ENCODE measurements at regions not wholly inside any gene's neighbourhood (a gene's known extent, or its start where the extent isn't known, plus 50 kb on each side); places are given as distances from the start of the nearest gene placed in this dataset.

- H3K4me3 ChIP-seq, result no peak overlapping the region
- intact Hi-C loops (cut with DNase I; ENCODE audit: low total_unique reads), result no loop called here
- no peaks in the 10 kb centered on the region for H3K9me3 ChIP-seq
- WGBS, 5 donors, result 81 to 96% (median 84%) methylated on average over 3 of the region's 3 CpGs
- H3K27ac ChIP-seq, result no peak overlapping the region
- DNase-seq, result no peak
- TF ChIP-seq CTCF (IDR thresholded peaks at IDR 0.05 in 8 of 11, conservative IDR thresholded peaks at IDR 0.05 in 3 of 11) (no peak), POLR2AphosphoS5 (IDR thresholded peaks at IDR 0.05) (no peak), POLR2A (IDR thresholded peaks at IDR 0.05) (no peak)
- H3K4me1 ChIP-seq, result peaks cover 0 to 4% (median 0%) of the 10 kb centered on the region in 6 donors
- no peaks in the 10 kb centered on the region for H3K36me3 ChIP-seq
- peaks cover 0 to 8% (median 0%) of the 10 kb centered on the region in 7 donors for H3K27me3 ChIP-seq (replicated peaks in 1 of 7)
Measured at GRCh38 chr1:112805155-112805853, 90.2 kb upstream of the PPM1J start.

- Histone ChIP-seq H3K4me1 (peaks cover 0 to under 1% (median 0%) of the 10 kb centered on the region in 6 donors), H3K4me3 (no peak overlapping the region), H3K27ac (no peak overlapping the region), H3K27me3 (replicated peaks in 1 of 7) (peaks cover 0 to 8% (median 0%) of the 10 kb centered on the region in 7 donors), H3K9me3 (no peaks in the 10 kb centered on the region), H3K36me3 (no peaks in the 10 kb centered on the region)
- intact Hi-C loops (cut with DNase I; ENCODE audit: low total_unique reads), result loop anchor here (5.0 kb wide), 1 partner anchor 87 kb away; the partner anchor contains the start of gene PPM1J
- 42 to 50% (median 49%) methylated on average over 8 to 10 of the region's 10 CpGs for WGBS, 5 donors
- peak; percentile 86 for DNase-seq
- TF ChIP-seq POLR2A (IDR thresholded peaks at IDR 0.05) (no peak), CTCF (IDR thresholded peaks at IDR 0.05 in 8 of 11, conservative IDR thresholded peaks at IDR 0.05 in 3 of 11) (peak; percentile 26 to 77 (median 61))
Measured at GRCh38 chr1:112803906-112804762, 89.0 kb upstream of the PPM1J start.

GRCh38 chr1:112800289-112800688, 85.2 kb upstream of the PPM1J start:
- intact Hi-C loops (cut with DNase I; ENCODE audit: low total_unique reads), result loop anchor here (5.0 kb wide), 1 partner anchor 83 kb away; the partner anchor contains the start of gene PPM1J
- Histone ChIP-seq H3K27me3 (replicated peaks in 1 of 7) (peaks cover 0 to 8% (median 0%) of the 10 kb centered on the region in 7 donors), H3K4me3 (no peak overlapping the region), H3K36me3 (no peaks in the 10 kb centered on the region), H3K27ac (no peak overlapping the region), H3K4me1 (no peaks in the 10 kb centered on the region), H3K9me3 (no peaks in the 10 kb centered on the region)
- TF ChIP-seq POLR2AphosphoS5 (IDR thresholded peaks at IDR 0.05), result no peak
- no peak for DNase-seq
- 74 to 81% (median 78%) methylated on average over 2 of the region's 2 CpGs for WGBS, 5 donors

GRCh38 chr1:112798292-112798691, 83.2 kb upstream of the PPM1J start:
- DNase-seq, result no peak
- no peaks in the 10 kb centered on the region for H3K27me3 ChIP-seq (replicated peaks in 1 of 7)
- no peaks in the 10 kb centered on the region for H3K4me1 ChIP-seq
- H3K4me3 ChIP-seq, result no peak overlapping the region
- H3K27ac ChIP-seq, result no peak overlapping the region
- H3K36me3 ChIP-seq, result no peaks in the 10 kb centered on the region
- WGBS, 5 donors, result 74 to 93% (median 81%) methylated on average over 3 of the region's 3 CpGs
- no peaks in the 10 kb centered on the region for H3K9me3 ChIP-seq
- TF ChIP-seq POLR2AphosphoS5 (IDR thresholded peaks at IDR 0.05) (no peak), CTCF (IDR thresholded peaks at IDR 0.05 in 8 of 11, conservative IDR thresholded peaks at IDR 0.05 in 3 of 11) (no peak), POLR2A (IDR thresholded peaks at IDR 0.05) (no peak)
- intact Hi-C loops (cut with DNase I; ENCODE audit: low total_unique reads), result no loop called here
